ENCODE measurements at regions not wholly inside any gene's neighbourhood (a gene's known extent, or its start where the extent isn't known, plus 50 kb on each side); places are given as distances from the start of the nearest gene placed in this dataset.

- H3K4me1 ChIP-seq (ENCODE audit: control insufficient read depth, extremely low read depth, insufficient read depth, low read length) = no peaks in the 10 kb centered on the region
- no peaks in the 10 kb centered on the region for H4K20me1 ChIP-seq (ENCODE audit: control insufficient read depth, extremely low read depth, insufficient read depth, low read length)
- TF ChIP-seq EZH2 (IDR thresholded peaks at IDR 0.05; ENCODE audit: low read length, missing control alignments) = no peak
- TF ChIP-seq CTCF (conservative IDR thresholded peaks at IDR 0.05 in 1 of 2, IDR thresholded peaks at IDR 0.05 in 1 of 2; ENCODE audit: low read depth in 1 of 2, low read length in 2 of 2) = no peak
- no peak overlapping the region for H3K27ac ChIP-seq (ENCODE audit: insufficient read depth, low read length)
- H3K36me3 ChIP-seq (ENCODE audit: control insufficient read depth, insufficient read depth, low read length) = no peaks in the 10 kb centered on the region
- no peak overlapping the region for H3K9ac ChIP-seq (ENCODE audit: insufficient read depth, low read length)
- H3K79me2 ChIP-seq (ENCODE audit: control insufficient read depth, insufficient read depth, low read length) = no peaks in the 10 kb centered on the region
- H3K4me2 ChIP-seq (ENCODE audit: extremely low read depth, insufficient read depth, low read length) = no peak overlapping the region
- no peak overlapping the region for H2AFZ ChIP-seq (ENCODE audit: low read length)
- DNase-seq (ENCODE audit: low read depth in 2 of 2) = no peak
- no peak overlapping the region for H3K4me3 ChIP-seq (replicated peaks in 1 of 4; ENCODE audit: control extremely low read depth in 1 of 4, insufficient read depth in 1 of 4, low read depth in 3 of 4, low read length in 4 of 4)
- H3K9me3 ChIP-seq (ENCODE audit: control insufficient read depth, insufficient read depth, low read depth, low read length) = no peaks in the 10 kb centered on the region
- no peaks in the 10 kb centered on the region for H3K27me3 ChIP-seq (ENCODE audit: control insufficient read depth, insufficient read depth, low read length)
These were observed 956.2 kb downstream of the DSC3 start for GRCh38 chr18:30086351-30086750.

GRCh38 chr18:30081122-30081521 lies 961.4 kb downstream of the DSC3 start:
- H3K27me3 ChIP-seq (ENCODE audit: control insufficient read depth, insufficient read depth, low read length) = no peaks in the 10 kb centered on the region
- no peak overlapping the region for H3K4me3 ChIP-seq (replicated peaks in 1 of 4; ENCODE audit: control extremely low read depth in 1 of 4, insufficient read depth in 1 of 4, low read depth in 3 of 4, low read length in 4 of 4)
- H3K4me1 ChIP-seq (ENCODE audit: control insufficient read depth, extremely low read depth, insufficient read depth, low read length) = no peaks in the 10 kb centered on the region
- H3K9me3 ChIP-seq (ENCODE audit: control insufficient read depth, insufficient read depth, low read depth, low read length) = no peaks in the 10 kb centered on the region
- no peaks in the 10 kb centered on the region for H3K36me3 ChIP-seq (ENCODE audit: control insufficient read depth, insufficient read depth, low read length)
- no peaks in the 10 kb centered on the region for H4K20me1 ChIP-seq (ENCODE audit: control insufficient read depth, extremely low read depth, insufficient read depth, low read length)
- no peak overlapping the region for H3K27ac ChIP-seq (ENCODE audit: insufficient read depth, low read length)
- no peak overlapping the region for H3K4me2 ChIP-seq (ENCODE audit: extremely low read depth, insufficient read depth, low read length)
- no peak for DNase-seq (ENCODE audit: low read depth in 2 of 2)
- TF ChIP-seq EZH2 (IDR thresholded peaks at IDR 0.05; ENCODE audit: low read length, missing control alignments) (no peak), CTCF (conservative IDR thresholded peaks at IDR 0.05 in 1 of 2, IDR thresholded peaks at IDR 0.05 in 1 of 2; ENCODE audit: low read depth in 1 of 2, low read length in 2 of 2) (no peak)
- H2AFZ ChIP-seq (ENCODE audit: low read length) = no peak overlapping the region
- no peaks in the 10 kb centered on the region for H3K79me2 ChIP-seq (ENCODE audit: control insufficient read depth, insufficient read depth, low read length)
- H3K9ac ChIP-seq (ENCODE audit: insufficient read depth, low read length) = no peak overlapping the region

GRCh38 chr18:30072609-30073385 lies 969.7 kb downstream of the DSC3 start:
- Histone ChIP-seq H3K27ac (ENCODE audit: insufficient read depth, low read length) (no peak overlapping the region), H2AFZ (ENCODE audit: low read length) (no peak overlapping the region), H3K36me3 (ENCODE audit: control insufficient read depth, insufficient read depth, low read length) (no peaks in the 10 kb centered on the region), H3K4me2 (ENCODE audit: extremely low read depth, insufficient read depth, low read length) (no peak overlapping the region), H3K4me3 (replicated peaks in 1 of 4; ENCODE audit: control extremely low read depth in 1 of 4, insufficient read depth in 1 of 4, low read depth in 3 of 4, low read length in 4 of 4) (no peak overlapping the region), H3K27me3 (ENCODE audit: control insufficient read depth, insufficient read depth, low read length) (no peaks in the 10 kb centered on the region), H3K79me2 (ENCODE audit: control insufficient read depth, insufficient read depth, low read length) (no peaks in the 10 kb centered on the region), H3K9ac (ENCODE audit: insufficient read depth, low read length) (no peak overlapping the region), H3K9me3 (ENCODE audit: control insufficient read depth, insufficient read depth, low read depth, low read length) (no peaks in the 10 kb centered on the region), H3K4me1 (ENCODE audit: control insufficient read depth, extremely low read depth, insufficient read depth, low read length) (no peaks in the 10 kb centered on the region), H4K20me1 (ENCODE audit: control insufficient read depth, extremely low read depth, insufficient read depth, low read length) (no peaks in the 10 kb centered on the region)
- DNase-seq (ENCODE audit: low read depth in 2 of 2) = no peak
- TF ChIP-seq CTCF (conservative IDR thresholded peaks at IDR 0.05 in 1 of 2, IDR thresholded peaks at IDR 0.05 in 1 of 2; ENCODE audit: low read depth in 1 of 2, low read length in 2 of 2) (no peak), EZH2 (IDR thresholded peaks at IDR 0.05; ENCODE audit: low read length, missing control alignments) (no peak)

Measured in fibroblast of lung (primary cell).